Skeletal muscle satellite cell (primary cell): ENCODE measurements at regions not wholly inside any gene's neighbourhood (a gene's known extent, or its start where the extent isn't known, plus 50 kb on each side); places are given as distances from the start of the nearest gene placed in this dataset.

Experiments
- H3K27me3 ChIP-seq: 2 replicates; pipeline ENCODE4 v1.7.0; 2013; ENCODE audit warnings: low read length; ENCODE audit not compliant: control insufficient read depth, insufficient read depth
- H3K36me3 ChIP-seq: 2 replicates; pipeline ENCODE4 v1.7.0; 2013; ENCODE audit warnings: mild to moderate bottlenecking, control low read depth, low read length; ENCODE audit not compliant: insufficient read depth
- H3K4me1 ChIP-seq: 2 replicates; pipeline ENCODE4 v1.7.0; 2013; ENCODE audit warnings: low read length; ENCODE audit not compliant: control insufficient read depth, insufficient read depth
- H3K4me2 ChIP-seq: 2 replicates; pipeline ENCODE4 v1.7.0; 2013; ENCODE audit warnings: mild to moderate bottlenecking, low read length
- H3K4me3 ChIP-seq: 2 replicates; pipeline ENCODE4 v1.7.0; 2013; ENCODE audit warnings: low read length
- H3K9ac ChIP-seq: 2 replicates; pipeline ENCODE4 v1.7.0; 2013; ENCODE audit warnings: mild to moderate bottlenecking, low read depth, low read length, moderate library complexity
- H3K9me3 ChIP-seq: replicated peaks from 2 replicates; pipeline ENCODE4 v1.7.0; 2013; ENCODE audit warnings: mild to moderate bottlenecking, control low read depth, low read length

- H3K4me3 ChIP-seq = no peak overlapping the region
- no peaks in the 10 kb centered on the region for H3K27me3 ChIP-seq
- H3K9me3 ChIP-seq = no peaks in the 10 kb centered on the region
- no peak overlapping the region for H3K4me2 ChIP-seq
- no peaks in the 10 kb centered on the region for H3K36me3 ChIP-seq
- H3K4me1 ChIP-seq = peaks cover 2% of the 10 kb centered on the region
- H3K9ac ChIP-seq = no peak overlapping the region
Observed at GRCh38 chr11:28727254-28727653, 619.1 kb downstream of the METTL15 start.

DNA sequence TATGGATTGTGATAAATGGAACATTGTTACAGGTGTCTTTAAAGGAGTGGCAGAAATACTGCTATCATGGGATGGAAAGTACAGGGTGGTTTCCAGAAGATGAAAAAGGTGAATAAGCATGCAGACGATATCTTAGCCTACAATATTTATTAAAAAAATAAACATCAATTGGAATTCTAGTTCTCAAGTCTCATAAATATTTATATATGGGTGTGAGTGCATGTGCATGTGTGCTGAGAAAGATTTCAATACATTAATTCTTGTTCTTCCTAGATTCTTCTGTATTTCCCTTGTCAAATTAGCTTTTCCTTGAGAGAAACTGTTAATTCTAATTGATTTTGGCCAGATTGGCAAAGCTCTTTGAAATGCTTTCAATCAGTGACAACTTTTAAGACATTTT is 618.2 kb downstream of the METTL15 start:
- Histone ChIP-seq H3K27me3 (no peaks in the 10 kb centered on the region), H3K9me3 (no peaks in the 10 kb centered on the region), H3K9ac (no peak overlapping the region), H3K36me3 (no peaks in the 10 kb centered on the region), H3K4me2 (no peak overlapping the region), H3K4me3 (no peak overlapping the region), H3K4me1 (peaks cover 2% of the 10 kb centered on the region)

DNA sequence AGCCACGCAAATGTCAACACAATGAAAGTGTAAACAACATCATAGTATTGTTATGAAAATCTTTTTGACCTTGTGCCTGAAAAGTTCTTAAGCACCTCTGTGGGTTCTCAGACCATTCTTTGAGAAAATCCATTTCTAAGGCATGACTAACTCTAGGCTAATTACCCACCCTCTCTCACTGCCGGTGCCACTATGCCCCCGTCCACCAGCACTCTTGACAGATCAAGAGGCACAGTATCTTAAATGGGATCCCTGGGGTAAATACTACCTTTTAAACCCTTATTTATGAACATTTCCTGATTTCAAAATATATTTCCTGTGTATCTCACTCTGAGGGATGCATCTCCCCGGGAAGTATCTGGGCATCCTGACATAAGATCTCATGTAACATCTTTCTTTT is 607.5 kb downstream of the METTL15 start:
- no peaks in the 10 kb centered on the region for H3K9me3 ChIP-seq
- no peak overlapping the region for H3K4me2 ChIP-seq
- H3K36me3 ChIP-seq = no peaks in the 10 kb centered on the region
- no peaks in the 10 kb centered on the region for H3K4me1 ChIP-seq
- no peak overlapping the region for H3K4me3 ChIP-seq
- H3K27me3 ChIP-seq = no peaks in the 10 kb centered on the region
- H3K9ac ChIP-seq = no peak overlapping the region

DNA sequence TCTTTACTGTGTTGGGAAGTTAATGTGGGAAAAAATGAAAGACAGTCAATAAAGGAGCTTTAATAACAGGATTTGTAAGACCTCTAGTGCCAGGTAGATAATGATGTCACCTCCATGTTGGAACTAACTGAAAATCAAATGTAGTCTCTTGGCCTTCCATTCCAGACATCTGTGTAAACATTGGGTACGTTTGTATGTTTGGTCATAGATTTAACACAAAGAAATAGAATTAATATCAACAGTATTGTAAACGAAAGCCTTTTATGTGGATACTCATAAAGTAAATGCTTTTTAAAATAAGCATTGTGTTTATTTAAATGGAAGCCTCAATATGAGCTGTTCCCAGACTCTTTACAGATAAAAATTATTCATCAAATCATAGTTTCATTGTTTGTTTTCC is 605.7 kb downstream of the METTL15 start:
- H3K36me3 ChIP-seq = no peaks in the 10 kb centered on the region
- H3K4me2 ChIP-seq = no peak overlapping the region
- no peaks in the 10 kb centered on the region for H3K4me1 ChIP-seq
- no peak overlapping the region for H3K9ac ChIP-seq
- no peaks in the 10 kb centered on the region for H3K27me3 ChIP-seq
- H3K9me3 ChIP-seq = no peaks in the 10 kb centered on the region
- no peak overlapping the region for H3K4me3 ChIP-seq

- no peaks in the 10 kb centered on the region for H3K4me1 ChIP-seq
Observed at GRCh38 chr11:28708075-28708474, 599.9 kb downstream of the METTL15 start.

DNA sequence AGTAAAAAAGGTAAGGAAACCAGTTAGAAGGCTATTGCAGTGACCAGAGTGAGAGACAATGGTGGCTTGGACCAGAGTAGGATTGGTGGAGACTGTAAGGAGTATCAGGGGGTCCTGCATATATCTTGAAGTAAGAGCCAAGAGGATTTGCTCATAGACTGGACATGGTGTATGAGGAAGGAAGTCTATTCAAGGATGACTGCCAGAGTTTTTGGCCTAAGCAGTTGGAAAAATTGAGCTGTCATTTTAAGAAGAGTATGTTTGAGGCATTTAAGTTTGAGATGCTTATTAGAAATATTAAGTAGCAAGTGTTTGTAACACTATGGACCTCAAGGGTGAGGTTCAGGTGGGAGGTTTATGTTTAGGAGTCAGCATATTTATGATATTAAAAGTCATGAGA is 596.6 kb downstream of the METTL15 start:
- Histone ChIP-seq H3K9me3 (no peaks in the 10 kb centered on the region), H3K4me3 (no peak overlapping the region), H3K36me3 (no peaks in the 10 kb centered on the region), H3K27me3 (no peaks in the 10 kb centered on the region), H3K4me1 (peaks cover 24% of the 10 kb centered on the region), H3K4me2 (no peak overlapping the region), H3K9ac (no peak overlapping the region)

More at GRCh38 chr11:28708075-28708474, 599.9 kb downstream of the METTL15 start:
- Histone ChIP-seq H3K9ac (no peak overlapping the region), H3K27me3 (no peaks in the 10 kb centered on the region), H3K4me3 (no peak overlapping the region), H3K4me2 (no peak overlapping the region), H3K9me3 (no peaks in the 10 kb centered on the region), H3K36me3 (no peaks in the 10 kb centered on the region)

DNA sequence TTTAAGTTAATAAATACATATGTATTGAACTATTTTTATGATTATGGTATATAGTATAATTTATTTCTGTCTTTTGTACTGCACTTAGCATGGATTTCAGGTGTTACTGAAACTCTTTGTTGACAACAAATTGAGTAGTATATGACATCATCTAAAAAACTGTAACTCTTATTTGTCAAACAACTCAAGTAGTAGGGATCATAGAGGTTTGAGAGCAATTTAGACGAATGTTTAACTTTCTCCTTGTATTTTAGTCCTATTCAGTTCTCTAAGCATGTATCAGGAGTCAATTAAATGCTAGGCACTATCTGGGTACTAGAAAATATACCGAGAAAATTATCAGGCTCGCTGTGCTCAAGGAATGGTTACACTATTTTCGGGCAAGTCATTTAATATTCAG is 595.2 kb downstream of the METTL15 start:
- Histone ChIP-seq H3K4me2 (peak overlapping the region; percentile 10), H3K9ac (no peak overlapping the region), H3K27me3 (no peaks in the 10 kb centered on the region), H3K4me1 (peaks cover 30% of the 10 kb centered on the region), H3K9me3 (no peaks in the 10 kb centered on the region), H3K4me3 (no peak overlapping the region), H3K36me3 (no peaks in the 10 kb centered on the region)

DNA sequence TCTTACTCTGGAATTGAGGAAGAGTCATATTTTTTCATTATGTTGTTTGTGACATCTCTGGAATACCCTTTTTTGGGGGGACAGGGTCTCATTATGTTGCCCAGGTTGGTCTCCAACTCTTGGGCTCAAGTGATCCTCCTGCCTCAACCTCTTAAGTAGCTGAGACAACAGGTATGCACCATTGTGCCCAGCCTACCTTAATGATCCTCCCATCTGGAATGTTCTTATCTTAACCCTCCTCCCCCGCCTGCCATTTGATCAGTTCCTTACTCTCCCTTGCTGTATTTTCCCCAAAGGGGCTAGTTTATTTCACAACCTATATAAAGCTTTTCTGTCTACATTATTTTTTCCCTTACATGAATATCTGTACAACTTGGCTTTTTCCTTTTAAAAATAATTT is 594.7 kb downstream of the METTL15 start:
- no peaks in the 10 kb centered on the region for H3K27me3 ChIP-seq
- peak overlapping the region; percentile 21 for H3K9ac ChIP-seq
- H3K9me3 ChIP-seq = no peaks in the 10 kb centered on the region
- H3K36me3 ChIP-seq = no peaks in the 10 kb centered on the region
- peaks cover 30% of the 10 kb centered on the region for H3K4me1 ChIP-seq
- H3K4me2 ChIP-seq = peak overlapping the region; percentile 15
- H3K4me3 ChIP-seq = peak overlapping the region; percentile 1

DNA sequence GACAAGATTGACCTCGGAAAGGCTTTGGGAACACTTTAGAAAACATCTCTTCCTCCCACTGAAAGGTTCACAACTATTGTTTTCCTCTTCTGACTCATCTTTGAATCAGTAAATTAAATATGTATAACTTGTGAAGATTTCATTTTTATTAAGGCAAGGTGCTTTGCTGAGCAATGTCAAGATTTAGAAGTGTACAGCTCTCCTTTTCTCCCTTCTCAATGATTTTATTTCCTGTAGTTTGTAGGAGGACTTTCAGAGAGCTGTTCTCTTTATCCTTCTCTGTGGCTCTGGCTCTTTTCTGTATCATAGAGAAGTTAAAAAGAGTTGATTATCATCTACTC is 594.2 kb downstream of the METTL15 start:
- Histone ChIP-seq H3K4me2 (peak overlapping the region; percentile 15), H3K4me1 (peaks cover 30% of the 10 kb centered on the region), H3K9ac (peak overlapping the region; percentile 21), H3K4me3 (peak overlapping the region; percentile 1), H3K27me3 (no peaks in the 10 kb centered on the region), H3K36me3 (no peaks in the 10 kb centered on the region), H3K9me3 (no peaks in the 10 kb centered on the region)

DNA sequence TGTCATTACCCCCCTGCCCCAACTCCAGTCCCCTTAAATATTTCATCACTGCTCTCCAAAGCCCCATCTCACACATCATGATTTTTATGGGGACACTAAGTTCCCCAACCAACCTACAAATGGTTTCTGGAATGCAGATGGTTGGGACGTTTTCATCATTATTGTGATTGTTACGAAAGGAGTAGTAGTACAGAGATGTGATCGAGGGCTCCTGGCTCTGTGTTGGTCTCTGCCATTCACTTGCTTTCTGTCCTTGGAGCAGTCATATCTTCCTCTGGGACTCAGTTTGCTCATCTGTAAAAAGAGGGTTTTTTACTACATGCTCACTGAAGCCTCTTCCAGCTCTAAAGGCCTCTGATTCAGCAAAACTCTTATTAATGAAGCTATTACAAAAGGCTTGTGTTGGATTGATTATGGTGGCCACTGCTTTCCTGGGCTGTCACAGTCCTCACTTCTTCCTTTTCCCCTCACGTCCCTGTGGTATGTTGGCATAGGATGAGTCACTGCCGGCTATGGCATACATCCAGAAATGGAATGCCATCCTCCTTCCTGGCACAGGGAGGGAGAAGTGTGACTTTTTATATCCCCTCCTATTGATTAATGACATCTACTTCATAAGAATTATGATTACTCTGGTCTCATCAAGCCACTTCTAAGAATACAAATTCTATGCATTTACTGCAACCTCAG is 593.7 kb downstream of the METTL15 start:
- H3K4me2 ChIP-seq = peak overlapping the region; percentile 15
- peaks cover 30% of the 10 kb centered on the region for H3K4me1 ChIP-seq
- H3K4me3 ChIP-seq = no peak overlapping the region
- no peaks in the 10 kb centered on the region for H3K27me3 ChIP-seq
- H3K36me3 ChIP-seq = no peaks in the 10 kb centered on the region
- no peaks in the 10 kb centered on the region for H3K9me3 ChIP-seq
- H3K9ac ChIP-seq = peak overlapping the region; percentile 21

GRCh38 chr11:28699701-28700100 is 591.5 kb downstream of the METTL15 start:
- Histone ChIP-seq H3K27me3 (no peaks in the 10 kb centered on the region), H3K4me3 (no peak overlapping the region), H3K4me1 (peaks cover 30% of the 10 kb centered on the region), H3K9ac (no peak overlapping the region), H3K36me3 (no peaks in the 10 kb centered on the region), H3K9me3 (no peaks in the 10 kb centered on the region), H3K4me2 (no peak overlapping the region)
